Activated CD8-positive, alpha-beta memory T cell treated with anti-CD3 and anti-CD28 coated beads, Interleukin-2, amount 10 ng/mL, durations not matched to agents 7 days and 5 days (primary cell): ENCODE measurements at regions not wholly inside any gene's neighbourhood (a gene's known extent, or its start where the extent isn't known, plus 50 kb on each side); places are given as distances from the start of the nearest gene placed in this dataset.

ENCODE experiments used
- ATAC-seq: fragments of 150-1000 bp; cut with Tn5 transposase; one replicate; pipeline ENCODE4 v1.10.0; 2021; ENCODE audit warnings: moderate library complexity
- CTCF ChIA-PET: fragments of 350-600 bp; sonication (Branson Sonifier 250); formaldehyde crosslinking; loops from one replicate; lab custom pipeline; 2021; ENCODE audit warnings: antibody characterized with exemption; lab: Charles Lee
- DNase-seq: peaks from one replicate; pipeline ENCODE4 v3.0.0-alpha.2; 2020
- H3K27ac Mint-ChIP-seq: one replicate; pipeline ENCODE4 v1.8.0; 2021; ENCODE audit warnings: mild to moderate bottlenecking, mixed read lengths
- H3K27me3 Mint-ChIP-seq: one replicate; pipeline ENCODE4 v1.8.0; 2021; ENCODE audit warnings: mixed read lengths
- H3K36me3 Mint-ChIP-seq: one replicate; pipeline ENCODE4 v1.8.0; 2021; ENCODE audit warnings: mild to moderate bottlenecking, mixed read lengths
- H3K4me1 Mint-ChIP-seq: one replicate; pipeline ENCODE4 v1.8.0; 2021; ENCODE audit warnings: mixed read lengths
- H3K4me3 Mint-ChIP-seq: one replicate; pipeline ENCODE4 v1.8.0; 2021; ENCODE audit warnings: mild to moderate bottlenecking, moderate library complexity, mixed read lengths
- H3K9me3 Mint-ChIP-seq: one replicate; pipeline ENCODE4 v1.8.0; 2022; ENCODE audit warnings: low read depth, mixed read lengths

DNA sequence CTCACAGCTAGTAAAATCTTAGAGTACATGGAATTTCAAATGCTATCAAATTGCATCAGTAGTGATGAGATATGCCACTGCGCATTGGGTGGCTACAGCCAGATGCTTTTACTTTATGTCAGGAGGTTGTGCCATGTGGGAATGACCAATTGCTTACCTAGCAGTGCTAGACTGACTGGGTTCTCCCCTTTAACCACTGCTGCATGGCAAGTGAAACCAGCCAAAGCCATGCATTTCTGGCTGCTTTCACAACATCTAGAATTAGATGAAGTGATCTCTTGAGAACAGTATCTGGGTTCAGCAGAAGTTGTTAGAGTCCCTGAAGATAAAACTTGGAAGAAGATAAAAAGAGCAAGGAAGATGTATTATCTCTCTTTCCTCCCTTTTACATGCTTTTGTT, 1174.2 kb upstream of the CDH2 start:
- Mint-ChIP-seq H3K9me3 (peaks cover 7% of the 10 kb centered on the region), H3K36me3 (no peaks in the 10 kb centered on the region), H3K4me3 (no peak overlapping the region), H3K27ac (no peak overlapping the region), H3K4me1 (no peaks in the 10 kb centered on the region), H3K27me3 (no peaks in the 10 kb centered on the region)
- no peak for ATAC-seq
- CTCF ChIA-PET, result no interaction called here
- no peak for DNase-seq

DNA sequence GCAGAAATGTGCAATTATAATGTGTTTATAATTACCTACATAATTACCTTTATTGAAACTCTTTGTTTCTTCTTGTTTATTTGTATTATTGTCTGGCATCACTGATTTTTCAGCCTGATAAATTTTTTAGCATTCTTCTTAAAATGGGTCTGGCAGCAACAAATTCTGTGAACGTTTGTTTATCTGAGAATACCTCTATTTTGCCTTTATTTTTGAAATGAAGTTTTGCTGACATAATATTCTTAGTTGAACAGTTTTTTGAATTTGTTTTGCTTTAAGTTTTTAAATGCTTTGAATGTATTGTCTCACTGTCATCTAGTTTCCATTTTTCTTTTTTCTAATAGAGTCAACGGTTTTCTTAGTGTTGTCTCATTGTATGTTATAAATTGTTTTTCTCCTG, 1152.0 kb upstream of the CDH2 start:
- CTCF ChIA-PET, result no interaction called here
- H3K27me3 Mint-ChIP-seq, result no peaks in the 10 kb centered on the region
- no peaks in the 10 kb centered on the region for H3K4me1 Mint-ChIP-seq
- no peak for DNase-seq
- H3K9me3 Mint-ChIP-seq, result peaks cover 22% of the 10 kb centered on the region
- H3K4me3 Mint-ChIP-seq, result no peak overlapping the region
- no peaks in the 10 kb centered on the region for H3K36me3 Mint-ChIP-seq
- no peak overlapping the region for H3K27ac Mint-ChIP-seq
- no peak for ATAC-seq

DNA sequence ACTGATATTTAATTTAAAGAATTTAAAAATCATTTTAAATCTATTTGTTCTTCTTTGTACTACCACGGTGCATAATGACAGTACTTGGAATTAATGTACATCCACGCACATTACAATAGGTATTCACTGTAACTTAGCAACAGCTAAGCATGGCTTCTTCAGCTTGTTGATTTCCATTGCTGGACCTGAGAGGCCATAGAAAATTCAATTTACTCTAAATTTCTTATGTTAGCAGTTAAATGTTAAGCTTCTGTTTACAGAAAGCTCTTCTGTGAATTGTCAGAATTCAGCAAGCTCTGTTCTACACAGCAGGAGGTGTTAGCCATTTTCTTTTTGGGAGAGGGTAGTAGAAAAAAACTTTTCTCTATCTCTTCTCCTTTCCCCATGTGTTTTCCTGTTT, 1149.3 kb upstream of the CDH2 start:
- ATAC-seq, result no peak
- H3K27me3 Mint-ChIP-seq, result no peaks in the 10 kb centered on the region
- no peaks in the 10 kb centered on the region for H3K36me3 Mint-ChIP-seq
- DNase-seq, result no peak
- H3K4me1 Mint-ChIP-seq, result no peaks in the 10 kb centered on the region
- no peak overlapping the region for H3K4me3 Mint-ChIP-seq
- peaks cover 17% of the 10 kb centered on the region for H3K9me3 Mint-ChIP-seq
- H3K27ac Mint-ChIP-seq, result no peak overlapping the region
- CTCF ChIA-PET, result no interaction called here

DNA sequence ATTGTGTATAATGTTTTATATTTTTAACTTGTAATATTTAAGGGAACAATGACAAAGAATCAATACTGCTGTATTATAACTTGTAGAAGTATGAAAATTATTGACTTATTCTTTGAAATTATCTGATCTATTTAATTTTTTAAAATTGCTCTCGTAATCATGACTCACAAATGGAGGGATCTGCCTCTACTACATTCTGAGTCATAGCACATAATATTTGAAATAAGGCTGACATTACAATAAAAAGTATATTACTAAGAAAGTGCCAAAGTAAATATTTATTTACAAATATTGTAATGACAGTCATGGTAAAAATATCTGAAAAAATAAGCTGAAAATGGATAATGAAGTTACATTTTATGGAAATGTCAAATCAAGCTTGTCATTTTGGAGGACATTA, 1144.6 kb upstream of the CDH2 start:
- Mint-ChIP-seq H3K27me3 (no peaks in the 10 kb centered on the region), H3K4me3 (no peak overlapping the region)
- ATAC-seq, result no peak

DNA sequence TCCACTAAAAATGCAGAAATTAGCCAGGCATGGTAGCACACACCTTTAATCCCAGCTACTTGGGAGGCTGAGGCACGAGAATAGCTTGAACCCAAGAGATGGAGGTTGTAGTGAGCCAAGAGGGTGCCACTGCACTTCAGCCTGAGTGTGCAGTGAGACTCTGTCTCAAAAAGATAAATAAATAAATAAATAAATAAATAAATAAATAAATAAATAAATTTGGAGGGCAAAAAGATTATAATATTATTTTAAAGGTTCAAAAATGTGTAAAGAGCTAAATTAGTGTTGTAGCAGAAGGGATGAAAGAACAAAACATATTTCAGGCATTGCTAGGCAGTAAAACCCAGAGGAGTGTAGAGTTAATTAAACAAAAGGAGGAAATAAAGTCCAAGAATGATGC, 1136.4 kb upstream of the CDH2 start:
- ATAC-seq (no peak), DNase-seq (no peak)
- H3K9me3 Mint-ChIP-seq, result peaks cover 5% of the 10 kb centered on the region
- no peak overlapping the region for H3K27ac Mint-ChIP-seq
- H3K36me3 Mint-ChIP-seq, result no peaks in the 10 kb centered on the region
- CTCF ChIA-PET, result no interaction called here
- no peak overlapping the region for H3K4me3 Mint-ChIP-seq
- H3K4me1 Mint-ChIP-seq, result no peaks in the 10 kb centered on the region
- H3K27me3 Mint-ChIP-seq, result no peaks in the 10 kb centered on the region

More for the DNA sequence above, 1144.6 kb upstream of the CDH2 start:
- CTCF ChIA-PET, result no interaction called here
- no peaks in the 10 kb centered on the region for H3K4me1 Mint-ChIP-seq
- no peak for DNase-seq
- H3K27ac Mint-ChIP-seq, result no peak overlapping the region
- peaks cover 16% of the 10 kb centered on the region for H3K9me3 Mint-ChIP-seq
- H3K36me3 Mint-ChIP-seq, result no peaks in the 10 kb centered on the region

DNA sequence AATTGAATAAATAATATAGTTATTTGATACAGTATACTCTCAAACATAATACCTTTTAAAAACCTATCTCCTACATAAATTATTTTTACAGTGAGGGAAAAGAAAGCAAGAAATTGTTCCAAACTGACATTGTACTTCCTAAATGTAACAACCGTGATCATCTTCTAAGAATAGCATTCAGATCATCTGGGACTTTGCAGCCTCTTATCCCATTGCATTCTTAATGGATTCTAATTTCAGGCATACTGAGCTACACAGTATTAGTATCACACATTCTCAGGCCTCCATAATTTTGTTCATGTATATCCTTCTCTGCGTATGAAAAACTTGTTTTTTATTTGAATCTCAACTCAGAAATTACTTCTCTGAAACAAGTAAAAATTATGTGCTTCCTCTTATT, 1134.7 kb upstream of the CDH2 start:
- DNase-seq (no peak), ATAC-seq (no peak)
- Mint-ChIP-seq H3K4me3 (no peak overlapping the region), H3K4me1 (no peaks in the 10 kb centered on the region), H3K9me3 (peaks cover 3% of the 10 kb centered on the region), H3K36me3 (no peaks in the 10 kb centered on the region), H3K27me3 (no peaks in the 10 kb centered on the region), H3K27ac (no peak overlapping the region)
- CTCF ChIA-PET, result no interaction called here

DNA sequence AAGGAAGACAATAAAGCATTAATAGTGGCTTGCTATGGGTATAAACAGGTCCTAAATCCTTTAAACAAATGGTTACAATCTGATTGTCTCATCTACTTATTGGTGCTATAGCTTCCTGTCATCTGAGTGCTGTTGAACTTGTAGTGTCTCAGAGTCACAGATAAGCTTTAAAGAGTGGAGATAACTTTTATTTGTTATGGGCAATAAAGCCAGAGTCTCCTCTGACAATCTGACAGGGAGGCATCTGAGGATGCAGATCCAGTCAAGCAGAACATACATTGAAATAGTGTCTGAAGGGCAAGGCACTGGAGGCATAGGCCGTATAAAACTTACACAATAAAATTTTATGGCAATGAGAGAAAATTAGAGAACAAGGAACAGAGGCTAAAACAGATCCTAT, 1132.4 kb upstream of the CDH2 start:
- no peak for DNase-seq
- ATAC-seq, result no peak
- CTCF ChIA-PET, result no interaction called here
- H3K36me3 Mint-ChIP-seq, result no peaks in the 10 kb centered on the region
- no peaks in the 10 kb centered on the region for H3K4me1 Mint-ChIP-seq
- no peaks in the 10 kb centered on the region for H3K27me3 Mint-ChIP-seq
- H3K9me3 Mint-ChIP-seq, result peaks cover 3% of the 10 kb centered on the region
- H3K4me3 Mint-ChIP-seq, result no peak overlapping the region
- no peak overlapping the region for H3K27ac Mint-ChIP-seq

DNA sequence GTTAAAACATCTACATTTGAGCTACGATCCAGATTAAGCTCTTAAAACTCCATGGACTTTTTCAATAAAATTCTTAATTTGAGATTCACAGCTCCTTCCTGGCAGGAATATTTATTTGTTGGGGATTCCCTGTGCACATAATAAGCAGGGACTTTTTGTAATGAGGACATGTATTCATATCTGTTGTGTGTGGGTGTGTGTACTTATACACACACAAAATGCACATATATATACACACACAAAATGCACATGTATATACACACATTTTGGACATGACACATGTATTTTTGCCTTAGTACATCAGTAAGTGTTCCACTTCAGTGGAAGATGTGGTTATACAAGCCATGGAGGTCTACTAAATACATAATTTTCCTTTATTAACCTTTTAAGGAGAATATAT, 1131.1 kb upstream of the CDH2 start:
- Mint-ChIP-seq H3K36me3 (no peaks in the 10 kb centered on the region), H3K4me3 (no peak overlapping the region), H3K27ac (no peak overlapping the region), H3K9me3 (peaks cover 3% of the 10 kb centered on the region), H3K27me3 (no peaks in the 10 kb centered on the region), H3K4me1 (no peaks in the 10 kb centered on the region)
- CTCF ChIA-PET, result no interaction called here
- no peak for ATAC-seq
- no peak for DNase-seq

DNA sequence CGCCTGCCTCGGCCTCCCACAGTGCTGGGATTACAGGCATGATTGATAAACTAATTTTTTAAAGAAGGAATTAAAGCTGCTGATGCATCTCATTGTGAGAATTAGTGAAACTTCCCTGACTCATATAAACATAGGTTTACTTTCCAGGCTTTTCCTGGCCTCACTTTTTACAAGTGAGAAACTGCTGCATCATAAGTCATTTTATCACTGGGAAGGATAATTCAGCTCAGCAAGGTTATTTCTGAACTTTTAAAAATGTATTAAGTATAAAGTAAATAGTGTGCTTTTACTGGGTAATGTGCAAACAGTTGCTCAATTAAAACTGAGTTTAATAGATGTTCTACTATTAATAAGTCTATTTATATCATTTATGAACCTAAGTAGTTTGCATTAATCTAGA, 1130.3 kb upstream of the CDH2 start:
- DNase-seq, result no peak
- H3K9me3 Mint-ChIP-seq, result peaks cover 3% of the 10 kb centered on the region
- no peaks in the 10 kb centered on the region for H3K27me3 Mint-ChIP-seq
- no peaks in the 10 kb centered on the region for H3K36me3 Mint-ChIP-seq
- no peak overlapping the region for H3K27ac Mint-ChIP-seq
- no peak for ATAC-seq
- no peak overlapping the region for H3K4me3 Mint-ChIP-seq
- CTCF ChIA-PET, result no interaction called here
- H3K4me1 Mint-ChIP-seq, result no peaks in the 10 kb centered on the region

DNA sequence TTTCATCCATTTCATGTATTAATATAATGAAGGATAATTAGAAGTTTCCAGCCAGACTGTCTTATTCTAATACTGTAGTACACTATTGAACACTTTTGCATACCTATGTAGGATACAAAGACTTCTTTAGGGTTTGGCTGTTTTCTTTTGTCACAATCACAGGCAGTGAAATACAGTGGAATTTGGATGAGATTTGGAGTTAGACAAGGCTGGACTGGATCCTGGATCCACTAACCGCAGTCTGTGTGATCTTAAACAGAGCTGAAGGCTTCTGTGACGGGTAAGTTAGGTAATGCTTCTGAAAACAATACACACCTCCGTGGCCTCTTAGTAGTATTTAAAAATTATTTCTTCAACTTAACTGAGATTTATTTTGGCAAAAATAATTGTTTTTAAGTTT, 1128.6 kb upstream of the CDH2 start:
- CTCF ChIA-PET, result no interaction called here
- no peak for DNase-seq
- Mint-ChIP-seq H3K9me3 (peaks cover 3% of the 10 kb centered on the region), H3K4me1 (no peaks in the 10 kb centered on the region), H3K4me3 (no peak overlapping the region), H3K27me3 (no peaks in the 10 kb centered on the region), H3K27ac (no peak overlapping the region), H3K36me3 (no peaks in the 10 kb centered on the region)
- ATAC-seq, result no peak

DNA sequence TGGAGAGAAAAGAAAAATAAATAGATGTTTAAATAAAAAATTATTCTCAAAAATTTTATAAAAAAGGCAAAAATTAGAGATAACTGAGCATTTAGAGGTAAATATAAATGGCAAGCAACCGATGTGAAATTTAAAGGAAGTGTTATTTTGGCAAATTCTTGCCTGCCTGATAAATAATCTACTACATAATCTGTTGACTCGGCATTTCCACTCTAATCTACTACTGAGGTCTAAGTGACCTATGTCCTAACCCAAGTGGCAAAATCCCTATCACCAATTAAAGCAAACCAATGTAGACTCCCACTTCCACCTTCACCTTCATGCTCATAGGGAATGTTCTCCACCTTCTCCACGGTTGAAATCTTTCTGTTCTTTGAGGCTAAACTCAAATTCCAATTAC, 1124.1 kb upstream of the CDH2 start:
- no peak overlapping the region for H3K4me3 Mint-ChIP-seq
- ATAC-seq (no peak), DNase-seq (no peak)
- H3K4me1 Mint-ChIP-seq, result no peaks in the 10 kb centered on the region
- H3K27ac Mint-ChIP-seq, result no peak overlapping the region
- CTCF ChIA-PET, result no interaction called here
- H3K9me3 Mint-ChIP-seq, result peaks cover 7% of the 10 kb centered on the region
- no peaks in the 10 kb centered on the region for H3K27me3 Mint-ChIP-seq
- no peaks in the 10 kb centered on the region for H3K36me3 Mint-ChIP-seq

DNA sequence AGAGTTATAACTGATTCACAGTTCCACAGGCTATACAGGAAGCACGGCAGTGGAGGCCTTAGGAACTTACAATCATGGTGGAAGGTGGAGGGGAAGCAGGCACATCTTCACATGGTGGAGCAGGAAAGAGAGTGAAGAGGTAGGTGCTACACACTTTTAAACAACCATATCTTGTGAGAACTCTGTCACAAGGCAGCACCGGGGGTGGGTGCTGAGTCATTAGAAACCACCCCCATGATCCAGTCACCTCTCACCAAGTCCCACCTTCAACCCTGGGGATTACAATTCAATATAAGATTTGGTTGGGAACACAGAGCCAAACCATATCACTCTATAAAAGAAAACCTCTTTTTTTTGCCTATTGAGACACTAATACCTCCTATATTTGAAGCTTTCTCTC, 1108.5 kb upstream of the CDH2 start:
- no peaks in the 10 kb centered on the region for H3K4me1 Mint-ChIP-seq
- H3K36me3 Mint-ChIP-seq, result no peaks in the 10 kb centered on the region
- H3K9me3 Mint-ChIP-seq, result peaks cover 4% of the 10 kb centered on the region
- ATAC-seq (no peak), DNase-seq (no peak)
- H3K27ac Mint-ChIP-seq, result no peak overlapping the region
- no peaks in the 10 kb centered on the region for H3K27me3 Mint-ChIP-seq
- CTCF ChIA-PET, result no interaction called here
- H3K4me3 Mint-ChIP-seq, result no peak overlapping the region

DNA sequence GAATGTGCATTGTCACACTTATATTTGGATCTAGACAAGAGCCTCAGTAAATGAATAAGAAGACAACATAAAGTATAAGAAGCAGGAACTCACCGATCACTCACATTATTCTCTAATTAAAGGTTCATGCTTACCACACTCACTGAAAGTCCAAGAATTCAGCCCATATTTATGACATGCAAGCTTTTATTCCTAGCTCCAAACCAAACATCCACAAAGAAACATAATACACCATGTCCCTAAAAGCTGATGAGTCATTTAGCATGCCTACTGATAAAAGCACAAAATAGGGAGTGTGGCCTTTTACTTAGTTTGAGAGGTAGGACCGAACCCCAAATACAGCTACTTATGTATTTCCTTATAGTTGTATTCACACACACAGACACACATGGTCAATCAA, 1094.6 kb upstream of the CDH2 start:
- Mint-ChIP-seq H3K4me1 (no peaks in the 10 kb centered on the region), H3K27me3 (no peaks in the 10 kb centered on the region), H3K9me3 (peaks cover 8% of the 10 kb centered on the region), H3K36me3 (no peaks in the 10 kb centered on the region), H3K4me3 (no peak overlapping the region), H3K27ac (no peak overlapping the region)
- no peak for DNase-seq
- no peak for ATAC-seq
- CTCF ChIA-PET, result no interaction called here

DNA sequence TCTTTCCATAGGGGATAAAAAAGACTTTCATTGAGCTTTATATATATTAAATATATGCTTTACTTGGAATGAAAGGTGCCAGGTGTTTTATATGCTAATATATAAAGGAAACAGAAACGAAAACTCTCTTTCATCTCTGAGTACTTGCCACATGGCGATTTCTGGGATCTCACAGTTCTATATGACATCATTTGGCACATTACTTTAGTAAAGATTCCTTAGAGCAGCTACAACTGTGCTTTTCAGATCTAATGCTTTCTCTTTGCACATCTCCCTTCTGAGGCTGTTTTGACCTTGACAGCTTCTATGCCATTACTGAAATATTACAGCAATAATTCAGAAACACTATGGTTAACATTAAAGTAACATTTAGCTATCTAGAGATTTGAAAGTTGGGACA, 1082.9 kb upstream of the CDH2 start:
- no peaks in the 10 kb centered on the region for H3K36me3 Mint-ChIP-seq

DNA sequence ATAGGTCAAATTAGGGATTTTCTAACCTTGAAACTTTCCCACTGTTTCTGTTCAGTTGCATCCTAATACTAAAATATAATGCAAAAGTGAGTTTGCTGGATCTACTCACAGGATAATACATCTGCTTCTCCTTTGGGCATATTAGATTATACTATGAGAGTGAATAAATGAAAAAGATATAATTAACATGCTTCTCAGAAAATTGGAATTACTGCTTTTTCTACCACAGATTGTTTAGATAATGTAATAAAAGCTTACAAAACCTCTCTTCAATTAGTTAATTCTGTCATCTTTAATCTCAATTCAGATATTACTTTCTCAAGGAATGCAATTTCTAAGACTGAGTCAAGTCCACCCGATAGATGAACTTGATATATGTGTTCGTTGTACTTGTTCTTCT, 1077.2 kb upstream of the CDH2 start:
- no peaks in the 10 kb centered on the region for H3K27me3 Mint-ChIP-seq
- H3K36me3 Mint-ChIP-seq, result no peaks in the 10 kb centered on the region
- no peak for ATAC-seq
- DNase-seq, result no peak
- H3K4me1 Mint-ChIP-seq, result no peaks in the 10 kb centered on the region
- CTCF ChIA-PET, result no interaction called here
- no peak overlapping the region for H3K27ac Mint-ChIP-seq
- no peak overlapping the region for H3K4me3 Mint-ChIP-seq
- H3K9me3 Mint-ChIP-seq, result peaks cover 5% of the 10 kb centered on the region

More for the DNA sequence above, 1082.9 kb upstream of the CDH2 start:
- ATAC-seq, result no peak
- no peak for DNase-seq
- no peak overlapping the region for H3K4me3 Mint-ChIP-seq
- no peaks in the 10 kb centered on the region for H3K4me1 Mint-ChIP-seq
- no peak overlapping the region for H3K27ac Mint-ChIP-seq
- H3K27me3 Mint-ChIP-seq, result no peaks in the 10 kb centered on the region
- CTCF ChIA-PET, result no interaction called here
- peaks cover 15% of the 10 kb centered on the region for H3K9me3 Mint-ChIP-seq
